ENCODE measurements at regions not wholly inside any gene's neighbourhood (a gene's known extent, or its start where the extent isn't known, plus 50 kb on each side); places are given as distances from the start of the nearest gene placed in this dataset.
"Not testable (repeated sequence)": the region's sequence is repeated elsewhere in the genome, so short reads cannot be mapped to it uniquely, and the experiment has no call there.

DNA sequence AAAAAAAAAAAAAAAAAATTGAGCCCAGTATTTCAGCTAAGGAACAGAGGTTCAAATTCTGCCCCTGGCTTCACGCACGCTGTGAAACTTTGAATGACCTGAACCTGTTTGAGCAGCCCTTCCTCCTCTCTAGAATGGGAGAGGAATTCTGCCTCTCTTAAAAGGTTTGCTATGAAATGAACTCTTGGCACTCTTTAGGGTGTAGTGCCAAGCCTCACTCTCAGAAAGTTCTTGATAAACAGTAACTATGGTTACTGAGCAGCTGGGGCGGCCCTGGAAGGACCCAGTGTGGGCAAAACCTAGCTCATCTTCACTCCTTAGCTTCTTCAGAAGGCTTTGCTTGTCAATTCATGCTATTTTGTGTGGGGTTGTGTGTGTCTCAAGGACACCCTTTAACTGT is 73.7 kb downstream of the GEMIN8 start:
- no peak for ATAC-seq

DNA sequence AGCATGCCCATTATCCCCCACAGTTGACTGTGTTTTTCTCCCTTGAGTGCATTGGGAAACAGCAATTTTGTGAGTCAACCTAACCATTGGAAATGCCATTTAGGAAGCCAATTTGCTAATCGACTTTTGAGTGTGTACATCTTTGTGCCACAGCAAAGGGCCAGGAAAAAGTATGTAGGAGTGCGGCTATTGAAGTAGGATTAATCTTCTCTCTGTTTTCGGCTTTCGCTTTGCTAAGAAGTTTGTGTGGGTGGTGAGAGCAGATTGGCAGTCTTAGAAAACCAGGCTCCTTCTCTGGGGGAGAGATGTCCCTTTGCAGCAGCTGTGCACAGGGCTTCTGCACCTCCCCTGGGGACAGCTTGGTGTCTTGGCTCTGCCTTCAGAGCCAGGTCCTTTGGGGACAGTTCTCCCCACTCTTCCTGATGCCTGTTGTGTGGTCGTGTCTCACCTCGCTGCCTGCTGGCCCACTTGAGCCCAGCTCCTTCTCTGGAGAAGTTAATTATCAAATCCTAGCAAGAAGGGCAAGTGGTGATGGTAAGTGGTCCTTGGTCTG is 74.5 kb downstream of the GEMIN8 start:
- DNase-seq (ENCODE audit: low spot score) = no peak
- ATAC-seq = no peak

More for the DNA sequence above, 73.7 kb downstream of the GEMIN8 start:
- DNase-seq (ENCODE audit: low spot score) = no peak

DNA sequence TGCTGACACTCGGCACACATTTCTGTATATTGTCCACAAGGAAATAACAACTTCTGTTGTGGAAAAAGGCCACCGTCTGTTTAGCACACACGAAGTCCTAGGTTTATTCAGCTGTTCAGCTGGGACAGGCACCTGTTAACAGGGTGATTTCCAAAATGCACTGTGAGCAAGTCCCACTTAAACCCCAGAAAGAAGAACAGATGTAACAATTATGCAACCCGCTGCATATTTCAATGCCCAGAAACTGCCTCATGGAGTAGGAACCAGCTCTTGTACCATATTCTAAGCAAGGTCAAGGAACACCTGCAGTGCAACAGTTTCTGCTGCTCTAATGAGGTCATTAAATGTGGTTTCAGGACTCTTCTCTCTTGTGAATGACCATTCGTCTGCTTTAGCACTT is 77.1 kb downstream of the GEMIN8 start:
- ATAC-seq = no peak
- no peak for DNase-seq (ENCODE audit: low spot score)

GRCh38 chrX:13946223-13946622 is 83.5 kb downstream of the GEMIN8 start:
- not testable (repeated sequence) for ATAC-seq; DNase-seq (ENCODE audit: low spot score)

DNA sequence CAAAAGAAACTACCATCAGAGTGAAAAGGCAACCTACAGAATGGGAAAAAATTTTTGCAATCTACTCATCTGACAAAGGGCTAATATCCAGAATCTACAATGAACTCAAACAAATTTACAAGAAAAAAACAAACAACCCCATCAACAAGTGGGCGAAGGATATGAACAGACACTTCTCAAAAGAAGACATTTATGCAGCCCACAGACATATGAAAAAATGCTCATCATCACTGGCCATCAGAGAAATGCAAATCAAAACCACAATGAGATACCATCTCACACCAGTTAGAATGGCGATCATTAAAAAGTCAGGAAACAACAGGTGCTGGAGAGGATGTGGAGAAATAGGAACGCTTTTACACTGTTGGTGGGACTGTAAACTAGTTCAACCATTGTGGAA is 83.9 kb downstream of the GEMIN8 start:
- not testable (repeated sequence) for ATAC-seq; DNase-seq (ENCODE audit: low spot score)

GRCh38 chrX:13940671-13941070 is 89.0 kb downstream of the GEMIN8 start:
- ATAC-seq = no peak
- DNase-seq (ENCODE audit: low spot score) = no peak

- ATAC-seq (no peak), DNase-seq (ENCODE audit: low spot score) (no peak)
These were observed 89.7 kb downstream of the GEMIN8 start for GRCh38 chrX:13939741-13940597.

GRCh38 chrX:13938829-13939530 is 90.7 kb downstream of the GEMIN8 start:
- no peak for DNase-seq (ENCODE audit: low spot score)
- no peak for ATAC-seq

DNA sequence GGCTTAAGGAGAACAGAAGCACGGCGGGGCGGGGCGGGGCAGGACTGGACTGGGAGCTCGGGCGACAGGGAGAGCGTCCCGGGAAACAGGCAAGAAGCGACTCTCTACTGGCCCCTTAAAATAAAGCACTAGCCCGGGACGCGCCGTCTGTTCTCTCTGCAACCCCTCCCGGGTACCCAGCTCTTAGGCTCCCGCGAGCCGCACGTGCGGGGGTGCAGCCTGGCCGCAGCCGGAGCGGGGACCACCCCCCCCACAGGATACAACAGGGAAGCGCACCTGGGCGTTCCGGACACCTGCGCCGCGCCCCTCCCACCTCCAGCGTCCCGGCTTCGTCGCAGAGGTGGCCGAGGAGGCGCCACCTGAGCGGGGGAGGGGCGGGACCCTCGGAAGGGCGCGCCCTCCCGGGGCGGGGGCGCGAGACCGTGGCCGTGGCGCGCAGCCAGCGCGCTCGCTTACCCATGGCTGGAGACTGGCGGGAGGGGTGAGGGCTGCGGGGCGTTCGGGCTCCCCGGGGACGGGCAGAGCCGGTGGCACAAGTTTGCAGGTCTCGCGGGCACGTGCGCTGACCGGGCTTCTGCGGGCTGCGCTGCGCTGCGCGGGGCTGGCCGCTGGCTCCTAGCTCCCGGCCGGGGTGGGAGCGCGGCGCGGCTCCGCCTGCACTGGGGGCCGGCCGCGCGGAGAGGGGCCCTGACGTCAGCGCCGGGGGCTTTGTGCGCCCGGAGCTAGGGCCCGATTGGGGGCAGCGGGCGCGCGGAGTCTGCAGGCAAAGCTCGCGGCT is 91.5 kb downstream of the GEMIN8 start:
- DNase-seq (ENCODE audit: low spot score) = no peak
- peak; percentile 55 for ATAC-seq

DNA sequence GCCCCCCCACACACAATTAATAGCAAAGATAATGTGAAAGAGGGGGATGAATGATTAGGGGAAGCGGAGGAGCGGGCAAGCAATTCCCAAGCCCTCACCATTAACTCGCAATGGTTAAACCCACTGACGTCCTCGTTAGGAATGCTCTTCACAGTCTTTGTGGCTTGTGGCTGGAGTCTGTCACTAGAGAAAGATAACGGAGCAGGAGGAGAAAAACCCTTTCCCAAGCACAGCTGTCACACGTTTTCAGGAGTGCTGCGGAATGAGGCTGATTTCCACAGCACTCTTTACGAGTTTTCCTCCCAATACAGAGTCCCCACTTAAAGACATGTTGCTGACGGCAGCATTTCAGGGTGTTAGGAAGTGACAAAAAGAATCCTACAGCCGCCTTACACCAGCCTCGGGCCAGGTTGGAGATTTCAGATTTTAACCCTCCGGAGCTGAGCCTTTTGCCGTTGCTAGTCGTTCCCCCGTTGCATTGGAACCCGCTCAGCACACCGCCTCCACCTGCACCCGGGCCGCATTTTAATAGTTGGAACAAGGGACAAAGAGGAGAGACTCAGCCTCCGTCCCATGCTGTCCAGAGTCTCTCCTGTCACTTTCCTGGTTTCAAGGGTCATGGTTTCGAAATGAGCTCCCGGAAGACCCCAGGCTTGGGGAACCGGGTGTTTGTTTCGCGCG is 92.2 kb downstream of the GEMIN8 start:
- DNase-seq (ENCODE audit: low spot score) (no peak), ATAC-seq (peak; percentile 20)

- no peak for ATAC-seq
- no peak for DNase-seq (ENCODE audit: low spot score)
These were observed 93.0 kb downstream of the GEMIN8 start for GRCh38 chrX:13936521-13937225.

DNA sequence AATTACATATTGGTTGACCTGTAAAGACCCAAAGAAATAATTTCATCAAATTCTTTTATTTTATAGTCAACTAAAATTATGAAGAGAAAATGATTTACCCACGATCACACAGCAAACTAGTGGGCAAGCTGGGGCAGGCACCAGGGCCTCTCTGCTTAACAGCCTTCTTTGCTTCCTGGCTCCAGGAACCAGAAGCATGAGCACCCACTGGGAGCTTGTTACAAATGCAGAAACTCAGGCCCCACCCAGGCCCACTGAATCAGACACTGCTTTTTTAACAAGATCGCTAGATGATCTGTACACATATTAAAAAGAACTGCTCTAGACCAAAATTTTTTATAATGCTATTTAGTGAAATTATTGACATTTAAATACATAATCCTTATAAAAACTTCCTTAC is 95.0 kb downstream of the GEMIN8 start:
- ATAC-seq (no peak), DNase-seq (ENCODE audit: low spot score) (no peak)

DNA sequence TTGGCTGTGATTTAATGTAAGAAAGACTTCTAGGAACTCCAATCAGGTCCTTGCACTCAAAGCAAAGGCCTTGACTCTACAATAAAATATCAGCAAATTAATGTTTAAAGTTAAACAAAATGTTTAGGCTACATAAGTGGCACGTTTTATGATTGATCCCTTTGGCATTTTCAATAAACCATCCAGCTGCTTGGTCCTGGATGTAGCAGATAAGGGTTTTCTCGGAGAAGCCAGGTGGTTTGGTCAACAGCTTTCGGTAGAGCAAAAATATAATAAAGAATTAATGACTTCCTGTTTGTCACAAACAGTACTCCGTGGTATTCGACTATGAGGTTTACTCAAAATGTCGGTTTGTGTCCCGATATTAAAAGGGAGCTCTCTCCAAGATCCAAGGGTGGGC is 95.8 kb downstream of the GEMIN8 start:
- no peak for ATAC-seq
- DNase-seq (ENCODE audit: low spot score) = no peak

GRCh38 chrX:13933352-13933751 is 96.3 kb downstream of the GEMIN8 start:
- no peak for ATAC-seq

GRCh38 chrX:13932416-13932815 is 97.3 kb downstream of the GEMIN8 start:
- DNase-seq (ENCODE audit: low spot score) (no peak), ATAC-seq (no peak)

More at GRCh38 chrX:13933352-13933751, 96.3 kb downstream of the GEMIN8 start:
- no peak for DNase-seq (ENCODE audit: low spot score)

GRCh38 chrX:13927175-13927574 is 102.5 kb downstream of the GEMIN8 start:
- ATAC-seq (no peak), DNase-seq (ENCODE audit: low spot score) (no peak)

- DNase-seq (ENCODE audit: low spot score) = no peak
- no peak for ATAC-seq
These were observed 105.8 kb downstream of the GEMIN8 start for GRCh38 chrX:13923845-13924244.

GRCh38 chrX:13923289-13923688 is 106.4 kb upstream of the GPM6B start:
- no peak for ATAC-seq
- no peak for DNase-seq (ENCODE audit: low spot score)

GRCh38 chrX:13917507-13917906 is 100.6 kb upstream of the GPM6B start:
- DNase-seq (ENCODE audit: low spot score) = no peak
- no peak for ATAC-seq

- no peak for DNase-seq (ENCODE audit: low spot score)
- ATAC-seq = no peak
These were observed 94.7 kb upstream of the GPM6B start for GRCh38 chrX:13911586-13911985.
